Dendritic cell treated with granulocyte-macrophage colony-stimulating factor and Interleukin-4, amounts not matched to agents 40 ng/mL and 50 ng/mL, for 4 days (primary cell): ENCODE measurements at regions not wholly inside any gene's neighbourhood (a gene's known extent, or its start where the extent isn't known, plus 50 kb on each side); places are given as distances from the start of the nearest gene placed in this dataset.

Experiments
- H3K27ac Mint-ChIP-seq: one replicate; pipeline ENCODE4 v1.8.0; 2022; ENCODE audit warnings: mild to moderate bottlenecking, mixed read lengths
- H3K27me3 Mint-ChIP-seq: one replicate; pipeline ENCODE4 v1.8.0; 2022; ENCODE audit warnings: mild to moderate bottlenecking, mixed read lengths
- H3K36me3 Mint-ChIP-seq: one replicate; pipeline ENCODE4 v1.8.0; 2022; ENCODE audit warnings: low read depth, mixed read lengths
- H3K4me1 Mint-ChIP-seq: one replicate; pipeline ENCODE4 v1.8.0; 2022; ENCODE audit warnings: low read depth, mixed read lengths
- H3K4me3 Mint-ChIP-seq: one replicate; pipeline ENCODE4 v1.8.0; 2022; ENCODE audit warnings: mild to moderate bottlenecking, moderate library complexity, mixed read lengths
- H3K9me3 Mint-ChIP-seq: one replicate; pipeline ENCODE4 v1.8.0; 2022; ENCODE audit warnings: mixed read lengths
- intact Hi-C: fragments of 100-400 bp; cut with micrococcal nuclease; formaldehyde crosslinking; loops from one replicate; pipeline ENCODE4 v1.15.0; 2022

DNA sequence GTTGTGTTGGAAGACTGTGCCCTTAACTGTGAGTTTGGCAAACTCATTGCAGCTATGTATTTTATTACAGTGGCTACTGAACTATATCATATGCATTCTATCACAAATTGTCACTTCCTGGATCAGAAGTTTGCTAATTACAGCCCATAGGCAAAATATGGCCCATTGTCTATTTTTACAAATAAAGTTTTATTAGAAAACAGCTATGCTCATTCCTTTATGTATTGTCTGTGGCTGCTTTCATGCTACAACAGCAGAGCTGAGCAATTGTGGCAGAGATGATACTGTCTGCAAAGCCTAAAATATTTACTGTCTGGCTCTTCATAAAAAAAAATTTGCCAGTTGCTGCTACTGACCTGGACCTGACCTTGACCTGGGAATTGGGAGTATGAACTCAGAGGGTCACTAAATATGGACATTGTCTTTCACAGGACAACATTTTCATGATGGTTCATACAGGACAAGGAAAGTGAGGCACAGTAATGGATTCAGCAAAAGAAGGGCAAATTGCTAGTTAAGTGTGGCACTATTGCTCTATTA is 316.9 kb downstream of the ZNF621 start:
- Mint-ChIP-seq H3K36me3 (no peaks in the 10 kb centered on the region), H3K27me3 (no peaks in the 10 kb centered on the region), H3K4me3 (no peak overlapping the region), H3K27ac (no peak overlapping the region), H3K4me1 (no peaks in the 10 kb centered on the region), H3K9me3 (peaks cover 14% of the 10 kb centered on the region)
- intact Hi-C loops = no loop called here

DNA sequence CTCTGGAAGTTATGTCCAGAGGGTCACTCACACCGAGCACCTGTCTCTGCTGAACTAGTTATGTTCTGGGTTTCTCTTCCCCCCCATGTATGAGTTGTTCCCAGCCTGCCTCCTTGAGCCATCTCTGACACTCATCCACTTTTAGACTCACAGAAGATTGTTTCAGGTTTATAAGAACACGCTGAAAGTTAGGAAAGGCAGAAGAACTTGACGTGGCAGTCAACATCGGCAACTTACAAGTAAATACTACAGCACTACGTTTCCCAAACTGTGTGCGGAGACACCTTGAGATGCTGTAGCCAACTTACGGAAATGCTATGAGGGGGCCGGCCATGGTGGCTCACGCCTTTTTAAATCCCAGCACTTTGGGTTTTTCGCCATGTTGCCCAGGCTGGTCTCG is 318.0 kb downstream of the ZNF621 start:
- intact Hi-C loops = no loop called here
- Mint-ChIP-seq H3K27ac (no peak overlapping the region), H3K27me3 (no peaks in the 10 kb centered on the region), H3K9me3 (peaks cover 14% of the 10 kb centered on the region), H3K4me3 (no peak overlapping the region), H3K36me3 (no peaks in the 10 kb centered on the region), H3K4me1 (no peaks in the 10 kb centered on the region)

DNA sequence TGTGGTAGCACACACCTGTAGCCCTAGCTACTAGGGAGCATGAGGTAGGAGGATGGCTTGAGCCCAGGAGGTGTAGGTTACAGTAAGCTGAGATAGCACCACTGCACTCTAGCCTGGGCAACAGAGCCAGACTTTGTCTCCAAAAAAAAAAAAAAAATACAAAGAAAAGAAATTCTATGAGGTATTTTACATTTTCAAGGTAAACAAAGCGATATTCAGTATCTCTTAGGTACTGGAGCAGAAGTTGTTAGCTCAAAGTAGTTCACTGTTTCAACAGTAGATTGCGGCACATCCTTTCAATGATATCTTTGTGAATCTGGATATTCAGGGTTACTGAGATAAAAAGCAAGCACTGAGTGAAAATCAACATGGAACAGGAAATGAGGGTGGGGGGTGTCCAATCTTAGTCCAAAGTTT is 318.5 kb downstream of the ZNF621 start:
- Mint-ChIP-seq H3K36me3 (no peaks in the 10 kb centered on the region), H3K4me1 (no peaks in the 10 kb centered on the region), H3K9me3 (peaks cover 14% of the 10 kb centered on the region), H3K27me3 (no peaks in the 10 kb centered on the region), H3K27ac (no peak overlapping the region), H3K4me3 (no peak overlapping the region)
- intact Hi-C loops = no loop called here

DNA sequence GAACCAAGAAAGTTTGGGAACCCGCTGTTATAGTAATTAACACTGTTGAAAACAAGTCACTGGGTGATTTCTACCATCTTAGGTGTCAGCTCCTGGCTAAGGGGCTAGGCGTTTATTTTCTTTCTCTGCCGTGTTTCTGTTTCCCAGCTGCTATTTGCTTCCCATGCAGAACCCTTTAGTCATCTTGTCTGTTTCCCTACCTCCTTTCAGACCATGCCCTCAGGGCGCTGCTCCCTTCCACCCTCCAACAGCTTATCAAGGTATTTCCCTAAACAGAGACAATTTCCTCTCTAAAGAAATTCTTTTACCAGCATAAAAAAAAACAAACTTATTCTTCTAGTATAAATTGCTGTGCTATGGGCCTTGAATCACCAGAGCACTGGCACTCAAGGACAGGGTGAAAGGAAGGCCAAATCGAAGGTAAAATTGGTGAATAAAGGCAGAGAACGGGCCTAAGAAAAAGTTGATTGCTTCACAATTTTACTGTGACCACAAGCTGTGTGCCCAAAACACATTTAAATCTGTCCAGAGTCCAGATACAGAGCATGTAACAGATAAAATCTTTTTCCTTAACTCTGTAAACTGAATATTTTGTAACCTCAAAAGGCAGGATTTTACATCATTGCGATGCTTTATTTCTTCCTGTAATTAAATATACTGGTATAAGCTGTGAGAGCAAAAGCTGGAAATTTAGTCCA is 319.2 kb downstream of the ZNF621 start:
- Mint-ChIP-seq H3K27ac (no peak overlapping the region), H3K9me3 (peaks cover 14% of the 10 kb centered on the region), H3K27me3 (no peaks in the 10 kb centered on the region), H3K4me3 (no peak overlapping the region), H3K36me3 (no peaks in the 10 kb centered on the region), H3K4me1 (no peaks in the 10 kb centered on the region)
- intact Hi-C loops = no loop called here

DNA sequence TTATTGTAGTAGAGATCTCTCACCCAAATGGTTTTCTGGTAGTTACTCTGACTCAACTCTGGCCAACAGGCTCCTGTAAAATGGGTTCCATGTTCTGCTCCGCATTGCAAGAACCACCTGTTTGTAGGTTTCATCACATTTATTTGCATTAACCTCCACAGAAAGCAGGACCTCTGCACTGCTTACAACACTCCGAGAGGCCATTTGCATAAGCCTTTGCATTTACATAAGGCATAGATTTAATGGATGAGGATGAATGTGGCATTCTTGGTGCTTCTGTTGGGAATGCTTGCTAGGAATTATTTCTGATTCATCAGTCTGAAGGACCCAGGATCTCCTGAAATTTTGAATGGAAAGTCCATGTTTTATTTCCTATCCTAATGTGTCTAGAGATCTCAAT is 320.1 kb downstream of the ZNF621 start:
- H3K27me3 Mint-ChIP-seq = no peaks in the 10 kb centered on the region
- no peaks in the 10 kb centered on the region for H3K36me3 Mint-ChIP-seq
- peaks cover 14% of the 10 kb centered on the region for H3K9me3 Mint-ChIP-seq
- H3K4me1 Mint-ChIP-seq = no peaks in the 10 kb centered on the region
- H3K4me3 Mint-ChIP-seq = no peak overlapping the region
- no peak overlapping the region for H3K27ac Mint-ChIP-seq
- intact Hi-C loops = no loop called here

DNA sequence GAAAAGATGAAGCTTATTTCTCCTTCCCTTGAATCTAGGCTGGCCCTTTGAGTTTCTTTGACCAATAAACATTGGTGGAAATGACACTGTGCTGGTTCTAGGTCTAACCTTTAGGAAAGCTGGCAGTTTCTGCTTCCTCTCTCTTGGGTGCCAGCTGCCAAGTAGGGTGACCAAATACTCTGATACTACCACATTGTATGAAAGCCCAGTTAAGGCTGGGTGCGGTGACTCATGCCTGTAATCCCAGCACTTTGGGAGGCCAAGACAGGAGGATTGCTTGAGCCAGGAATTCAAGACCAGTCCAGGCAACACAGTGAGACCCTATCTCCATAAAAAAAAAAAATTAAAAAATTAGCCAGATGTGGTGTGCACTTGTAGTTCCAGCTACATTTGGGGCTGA is 320.7 kb downstream of the ZNF621 start:
- no peak overlapping the region for H3K27ac Mint-ChIP-seq
- no peaks in the 10 kb centered on the region for H3K27me3 Mint-ChIP-seq
- peaks cover 5% of the 10 kb centered on the region for H3K4me1 Mint-ChIP-seq
- intact Hi-C loops = no loop called here
- peaks cover 14% of the 10 kb centered on the region for H3K9me3 Mint-ChIP-seq
- H3K4me3 Mint-ChIP-seq = no peak overlapping the region
- no peaks in the 10 kb centered on the region for H3K36me3 Mint-ChIP-seq

DNA sequence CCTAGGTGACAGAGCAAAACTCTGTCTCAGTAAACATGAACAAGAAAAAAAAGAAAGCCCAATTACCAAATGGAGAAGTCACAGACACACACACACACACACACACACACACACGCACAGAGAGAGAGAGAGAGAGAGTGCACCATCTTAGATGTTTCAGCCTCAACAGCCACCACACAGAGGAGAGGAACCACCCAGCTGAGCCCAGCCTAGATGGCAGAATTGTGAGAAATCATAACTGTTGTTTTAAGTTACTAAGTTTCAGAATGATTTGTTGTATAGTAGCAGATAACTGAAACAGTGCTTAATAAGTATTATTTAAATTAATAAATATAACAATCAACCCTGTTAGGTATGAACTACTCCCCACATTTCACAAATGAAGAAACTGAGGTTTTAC is 321.2 kb downstream of the ZNF621 start:
- Mint-ChIP-seq H3K27me3 (no peaks in the 10 kb centered on the region), H3K4me3 (no peak overlapping the region), H3K9me3 (peaks cover 14% of the 10 kb centered on the region), H3K4me1 (peaks cover 7% of the 10 kb centered on the region), H3K36me3 (no peaks in the 10 kb centered on the region), H3K27ac (no peak overlapping the region)
- intact Hi-C loops = no loop called here

DNA sequence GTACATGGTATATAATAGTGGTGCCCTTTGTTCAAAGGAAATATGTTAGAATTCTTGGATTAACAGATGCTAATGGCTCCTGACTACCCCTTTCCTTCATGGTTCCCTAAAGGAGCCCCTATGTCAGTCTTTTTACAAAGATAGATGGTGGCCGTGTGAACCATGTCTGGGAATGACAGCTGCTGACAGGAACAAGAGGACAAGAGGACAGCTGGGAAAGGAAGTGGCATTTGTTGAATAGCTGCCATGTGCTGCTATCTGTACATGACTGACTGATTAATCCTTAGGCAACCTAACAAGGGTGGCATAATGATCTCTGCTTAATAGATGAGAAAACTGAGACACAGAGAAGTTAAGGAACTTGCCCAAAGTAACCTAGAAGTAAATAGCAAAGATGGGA is 321.7 kb downstream of the ZNF621 start:
- Mint-ChIP-seq H3K4me1 (peaks cover 7% of the 10 kb centered on the region), H3K4me3 (no peak overlapping the region), H3K27me3 (no peaks in the 10 kb centered on the region), H3K27ac (no peak overlapping the region), H3K9me3 (peaks cover 14% of the 10 kb centered on the region), H3K36me3 (no peaks in the 10 kb centered on the region)
- intact Hi-C loops = no loop called here

DNA sequence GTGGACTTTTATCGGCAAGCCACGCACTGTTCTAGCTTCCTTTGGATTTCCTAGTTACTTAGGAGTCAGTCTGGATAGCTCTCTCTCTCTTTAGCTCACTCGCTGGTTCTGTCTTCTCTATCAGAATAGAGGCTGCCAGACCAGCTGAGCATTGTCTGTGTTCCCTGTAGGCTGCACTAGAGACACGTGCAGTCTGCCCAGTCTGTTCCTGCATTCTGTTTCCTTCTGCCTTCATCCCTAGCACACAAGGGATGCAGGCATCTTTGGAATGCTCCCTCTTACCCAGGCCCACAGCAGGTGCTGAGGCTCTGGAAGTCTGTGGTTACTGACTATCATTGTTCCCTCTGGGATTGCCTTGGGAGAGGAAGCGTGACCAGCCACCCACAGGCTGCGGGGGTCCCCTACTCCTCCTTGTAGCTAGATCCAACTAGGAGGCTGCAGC is 322.8 kb downstream of the ZNF621 start:
- Mint-ChIP-seq H3K27me3 (no peaks in the 10 kb centered on the region), H3K4me3 (no peak overlapping the region), H3K4me1 (peaks cover 7% of the 10 kb centered on the region), H3K36me3 (no peaks in the 10 kb centered on the region), H3K27ac (no peak overlapping the region), H3K9me3 (peaks cover 14% of the 10 kb centered on the region)
- intact Hi-C loops = no loop called here

DNA sequence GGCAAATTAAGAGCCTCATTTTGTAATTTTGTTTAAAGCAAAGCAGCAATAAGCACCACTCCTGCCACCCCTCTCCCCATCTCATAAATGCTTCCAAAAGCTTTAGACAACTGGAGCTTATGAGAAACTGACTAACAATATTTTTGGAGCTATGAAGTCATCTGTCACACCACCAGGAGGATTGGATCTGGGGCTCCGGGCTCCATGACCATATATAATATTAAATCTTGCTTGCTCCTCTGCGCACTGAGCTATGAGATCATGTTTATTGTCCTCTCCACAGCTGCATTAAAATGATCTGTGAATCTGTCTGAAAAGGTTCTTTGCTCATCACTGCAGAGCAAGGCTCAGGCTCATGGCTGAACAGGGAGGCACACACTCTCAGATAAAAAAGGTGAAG is 323.7 kb downstream of the ZNF621 start:
- Mint-ChIP-seq H3K27me3 (no peaks in the 10 kb centered on the region), H3K9me3 (peaks cover 14% of the 10 kb centered on the region), H3K4me1 (peaks cover 7% of the 10 kb centered on the region), H3K36me3 (no peaks in the 10 kb centered on the region), H3K4me3 (no peak overlapping the region), H3K27ac (no peak overlapping the region)
- intact Hi-C loops = no loop called here

DNA sequence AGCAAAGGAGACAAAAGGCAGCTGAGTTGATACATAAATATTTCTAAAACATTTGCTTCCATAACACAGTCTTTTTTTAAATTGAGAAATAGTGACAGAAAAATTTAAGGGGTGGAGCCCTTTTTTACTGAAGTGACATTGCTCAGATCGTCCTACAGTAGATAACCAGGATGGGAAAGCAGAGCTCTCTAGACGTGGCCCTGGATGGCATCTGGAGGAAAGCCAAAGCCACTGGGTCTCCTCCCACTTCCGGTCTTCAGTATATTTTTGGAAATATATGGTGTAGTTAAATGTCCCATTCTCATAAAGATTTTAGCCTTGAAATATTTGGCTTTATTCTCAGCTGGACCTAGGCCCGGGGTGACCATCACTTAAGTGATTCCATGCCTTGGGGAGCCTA is 326.1 kb downstream of the ZNF621 start:
- Mint-ChIP-seq H3K36me3 (no peaks in the 10 kb centered on the region), H3K27ac (no peak overlapping the region), H3K4me1 (peaks cover 7% of the 10 kb centered on the region), H3K9me3 (peaks cover 4% of the 10 kb centered on the region), H3K27me3 (no peaks in the 10 kb centered on the region), H3K4me3 (no peak overlapping the region)
- intact Hi-C loops = no loop called here

DNA sequence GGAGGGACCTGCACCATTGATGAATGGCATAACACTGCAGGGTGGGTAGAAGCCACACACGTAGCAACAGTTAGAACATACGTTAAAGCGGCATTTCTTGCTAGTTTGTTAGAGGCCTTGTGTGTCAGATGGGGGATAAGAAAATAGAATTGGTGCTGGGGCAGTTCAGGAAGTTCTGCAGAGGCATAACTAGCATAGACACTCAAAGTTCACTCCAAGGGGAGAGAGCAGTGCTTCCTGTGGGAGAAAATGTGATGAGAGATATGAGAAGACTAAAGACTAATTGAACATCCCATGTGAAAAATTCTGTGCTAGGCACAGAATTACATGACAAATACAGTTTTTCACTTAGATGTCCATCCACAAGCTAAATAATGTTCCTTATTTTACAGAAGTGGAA is 327.1 kb downstream of the ZNF621 start:
- no peaks in the 10 kb centered on the region for H3K27me3 Mint-ChIP-seq
- H3K9me3 Mint-ChIP-seq = no peaks in the 10 kb centered on the region
- no peak overlapping the region for H3K27ac Mint-ChIP-seq
- intact Hi-C loops = no loop called here
- no peak overlapping the region for H3K4me3 Mint-ChIP-seq
- H3K4me1 Mint-ChIP-seq = peaks cover 7% of the 10 kb centered on the region
- H3K36me3 Mint-ChIP-seq = no peaks in the 10 kb centered on the region

DNA sequence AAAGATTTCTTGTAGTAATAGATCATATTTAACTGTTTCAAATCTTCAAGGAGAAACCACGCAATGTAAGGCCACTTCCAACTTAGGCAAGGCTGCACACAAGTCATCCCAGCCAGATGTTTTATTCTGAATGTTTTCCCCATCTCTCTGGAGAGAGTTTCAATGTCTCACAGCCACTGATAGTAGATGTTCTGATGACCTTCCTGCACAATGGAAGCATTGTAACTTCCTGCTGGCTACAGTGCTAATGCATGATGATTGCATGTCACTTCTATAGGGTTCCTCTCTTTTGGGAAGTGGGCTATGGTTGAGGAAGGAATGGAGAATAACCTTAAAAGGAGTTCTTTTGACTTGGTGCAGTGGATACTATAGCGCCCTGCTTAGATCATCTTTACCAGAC is 328.0 kb downstream of the ZNF621 start:
- H3K36me3 Mint-ChIP-seq = no peaks in the 10 kb centered on the region
- no peak overlapping the region for H3K4me3 Mint-ChIP-seq
- H3K9me3 Mint-ChIP-seq = no peaks in the 10 kb centered on the region
- intact Hi-C loops = no loop called here
- no peak overlapping the region for H3K27ac Mint-ChIP-seq
- H3K27me3 Mint-ChIP-seq = no peaks in the 10 kb centered on the region
- peaks cover 7% of the 10 kb centered on the region for H3K4me1 Mint-ChIP-seq

DNA sequence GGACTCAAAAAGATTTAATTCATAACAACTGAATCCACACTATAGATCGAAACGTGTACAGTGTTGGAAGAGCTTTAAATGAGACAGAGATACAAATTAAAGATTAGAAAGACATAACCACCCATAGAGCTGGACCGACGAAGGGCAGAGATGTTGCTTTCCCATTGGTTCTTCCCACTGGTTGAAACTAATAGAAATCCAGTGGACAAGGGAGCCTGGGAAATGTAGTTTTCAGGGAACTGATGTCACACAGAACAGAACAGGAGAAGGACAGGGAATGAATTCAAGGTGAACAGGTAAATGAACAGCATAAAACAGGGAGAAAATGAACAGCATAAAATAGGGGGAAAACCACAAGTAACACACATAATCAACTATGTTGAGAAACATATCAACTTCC is 328.7 kb downstream of the ZNF621 start:
- no peak overlapping the region for H3K27ac Mint-ChIP-seq
- no peaks in the 10 kb centered on the region for H3K9me3 Mint-ChIP-seq
- intact Hi-C loops = no loop called here
- no peaks in the 10 kb centered on the region for H3K36me3 Mint-ChIP-seq
- no peaks in the 10 kb centered on the region for H3K27me3 Mint-ChIP-seq
- H3K4me1 Mint-ChIP-seq = peaks cover 7% of the 10 kb centered on the region
- H3K4me3 Mint-ChIP-seq = no peak overlapping the region

DNA sequence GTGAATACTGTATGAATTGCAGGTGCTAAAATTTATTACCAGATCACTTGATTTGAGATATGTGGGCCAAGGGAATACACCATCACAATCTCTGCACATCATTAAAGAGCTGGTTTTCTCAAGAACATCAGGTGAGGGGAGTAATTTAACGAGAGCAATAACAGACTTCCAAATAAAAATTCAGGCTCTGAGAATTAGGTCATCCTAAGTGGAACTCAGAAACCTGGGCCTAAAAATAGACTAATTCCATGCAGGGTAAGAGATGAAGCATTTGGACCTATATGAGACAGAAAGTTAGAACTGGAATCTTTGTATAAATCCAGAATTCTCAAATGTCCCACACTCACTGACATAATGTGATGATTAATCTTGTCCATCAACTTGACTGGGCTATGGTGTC is 331.1 kb downstream of the ZNF621 start:
- Mint-ChIP-seq H3K27ac (no peak overlapping the region), H3K4me1 (no peaks in the 10 kb centered on the region), H3K9me3 (no peaks in the 10 kb centered on the region), H3K36me3 (no peaks in the 10 kb centered on the region), H3K27me3 (no peaks in the 10 kb centered on the region), H3K4me3 (no peak overlapping the region)
- intact Hi-C loops = no loop called here
